Left lung (tissue), 4 donors: ENCODE measurements at regions not wholly inside any gene's neighbourhood (a gene's known extent, or its start where the extent isn't known, plus 50 kb on each side); places are given as distances from the start of the nearest gene placed in this dataset.

ENCODE experiments used
- ATAC-seq: fragments of 200-7000 bp; cut with Tn5 transposase; one replicate; pipeline ENCODE4 v1.9.1; 2020; ENCODE audit warnings: moderate library complexity
- DNase-seq, 4 donors: peaks; one replicate each; pipeline ENCODE4 v3.0.0-alpha.2; 2013 to 2020
- H3K27ac ChIP-seq, 2 donors: fragments of 200-600 bp; sonication (generic) in 1 of 2; one replicate each; pipeline versions ENCODE4 v1.5.0 to v1.8.0; 2020 to 2021
- H3K27me3 ChIP-seq, 2 donors: fragments of 200-600 bp; sonication (generic) in 1 of 2; one replicate each; pipeline versions ENCODE4 v1.5.0 to v1.8.0; 2020 to 2021
- H3K36me3 ChIP-seq, 2 donors: fragments of 200-600 bp; sonication (generic) in 1 of 2; one replicate each; pipeline versions ENCODE4 v1.5.0 to v1.8.0; 2020 to 2021
- H3K4me1 ChIP-seq, 2 donors: fragments of 200-600 bp; one replicate each; pipeline ENCODE4 v1.8.0; 2021
- H3K4me3 ChIP-seq, 2 donors: fragments of 200-600 bp; sonication (generic) in 1 of 2; one replicate each; pipeline versions ENCODE4 v1.5.0 to v1.8.0; 2020 to 2021; ENCODE audit warnings: mild to moderate bottlenecking in 1 of 2
- H3K9me3 ChIP-seq, 2 donors: fragments of 200-600 bp; sonication (generic) in 1 of 2; one replicate each; pipeline versions ENCODE4 v1.5.0 to v1.8.0; 2020 to 2021
- intact Hi-C, 2 donors: fragments of 100-400 bp; cut with DNase I; formaldehyde crosslinking; loops; one replicate each; pipeline versions ENCODE4 v1.11.2 to v1.14.2; 2022
- TF ChIP-seq, protein P1 (sequence below), 2 donors: fragments of 200-600 bp; sonication (generic) in 1 of 2; IDR thresholded peaks; one replicate each; pipeline versions ENCODE4 v1.5.0 to v1.8.0; 2021; ENCODE audit warnings: antibody characterized with exemption in 2 of 2
- donor health status: DM: no; HTN: yes; CAD: no.
- donor health status: DM: no; HTN: no; CAD: no.

DNA sequence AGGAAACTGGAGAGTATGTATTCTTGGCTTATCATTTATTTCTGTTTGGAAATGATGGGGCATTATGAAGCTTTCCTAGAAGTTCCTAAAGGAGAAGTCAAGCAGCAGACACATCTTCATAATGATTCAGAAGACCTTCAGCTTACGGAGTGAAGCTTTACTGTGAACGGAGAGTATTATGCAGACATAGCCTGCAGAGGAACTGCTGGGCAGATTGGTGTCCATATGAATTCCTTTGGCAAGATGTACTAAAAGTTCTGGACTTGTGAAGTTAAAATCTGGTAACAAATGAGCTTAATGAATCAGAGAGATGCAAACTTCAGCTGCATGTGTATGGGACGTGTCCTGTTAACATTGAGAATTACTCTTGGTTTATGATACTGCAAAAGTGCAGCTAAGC is 60.1 kb downstream of the NABP1 start:
- intact Hi-C loops, result no loop called here

DNA sequence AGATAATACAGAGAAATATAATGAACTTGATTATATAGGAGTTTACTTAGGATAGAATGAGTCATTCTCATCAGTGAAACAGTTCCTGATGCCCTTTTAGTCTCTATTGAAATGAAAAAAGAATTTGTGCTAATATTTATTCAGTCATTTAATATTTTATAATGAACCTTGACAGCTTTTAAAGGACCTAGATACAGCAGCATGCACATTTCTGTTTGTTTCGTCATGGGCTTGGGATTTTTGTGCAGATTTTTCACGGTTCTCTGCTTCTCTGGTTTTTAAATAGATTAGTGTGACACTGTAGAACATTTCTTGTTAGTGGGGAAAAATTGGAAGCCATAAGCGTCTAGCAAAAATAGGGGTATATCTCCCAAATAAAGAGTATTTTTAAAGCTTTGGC is 60.7 kb downstream of the NABP1 start:
- ATAC-seq, result peak; percentile 67
- Histone ChIP-seq H3K36me3 (no peaks in the 10 kb centered on the region), H3K4me1 (peaks cover 3 to 5% of the 10 kb centered on the region in 2 donors), H3K27me3 (no peaks in the 10 kb centered on the region), H3K27ac (no peak overlapping the region), H3K4me3 (no peak overlapping the region), H3K9me3 (no peaks in the 10 kb centered on the region)
- intact Hi-C loops, result no loop called here
- TF ChIP-seq, protein P1, sequence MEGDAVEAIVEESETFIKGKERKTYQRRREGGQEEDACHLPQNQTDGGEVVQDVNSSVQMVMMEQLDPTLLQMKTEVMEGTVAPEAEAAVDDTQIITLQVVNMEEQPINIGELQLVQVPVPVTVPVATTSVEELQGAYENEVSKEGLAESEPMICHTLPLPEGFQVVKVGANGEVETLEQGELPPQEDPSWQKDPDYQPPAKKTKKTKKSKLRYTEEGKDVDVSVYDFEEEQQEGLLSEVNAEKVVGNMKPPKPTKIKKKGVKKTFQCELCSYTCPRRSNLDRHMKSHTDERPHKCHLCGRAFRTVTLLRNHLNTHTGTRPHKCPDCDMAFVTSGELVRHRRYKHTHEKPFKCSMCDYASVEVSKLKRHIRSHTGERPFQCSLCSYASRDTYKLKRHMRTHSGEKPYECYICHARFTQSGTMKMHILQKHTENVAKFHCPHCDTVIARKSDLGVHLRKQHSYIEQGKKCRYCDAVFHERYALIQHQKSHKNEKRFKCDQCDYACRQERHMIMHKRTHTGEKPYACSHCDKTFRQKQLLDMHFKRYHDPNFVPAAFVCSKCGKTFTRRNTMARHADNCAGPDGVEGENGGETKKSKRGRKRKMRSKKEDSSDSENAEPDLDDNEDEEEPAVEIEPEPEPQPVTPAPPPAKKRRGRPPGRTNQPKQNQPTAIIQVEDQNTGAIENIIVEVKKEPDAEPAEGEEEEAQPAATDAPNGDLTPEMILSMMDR (IDR thresholded peaks at IDR 0.05), result no peak
- no peak for DNase-seq

More for the DNA sequence above, 60.1 kb downstream of the NABP1 start:
- H3K9me3 ChIP-seq, result no peaks in the 10 kb centered on the region
- H3K27ac ChIP-seq, result no peak overlapping the region
- H3K36me3 ChIP-seq, result no peaks in the 10 kb centered on the region
- H3K4me1 ChIP-seq, result peaks cover 3 to 5% of the 10 kb centered on the region in 2 donors
- DNase-seq (no peak), ATAC-seq (no peak)
- H3K4me3 ChIP-seq, result no peak overlapping the region
- TF ChIP-seq, protein P1 (IDR thresholded peaks at IDR 0.05), result no peak
- no peaks in the 10 kb centered on the region for H3K27me3 ChIP-seq

DNA sequence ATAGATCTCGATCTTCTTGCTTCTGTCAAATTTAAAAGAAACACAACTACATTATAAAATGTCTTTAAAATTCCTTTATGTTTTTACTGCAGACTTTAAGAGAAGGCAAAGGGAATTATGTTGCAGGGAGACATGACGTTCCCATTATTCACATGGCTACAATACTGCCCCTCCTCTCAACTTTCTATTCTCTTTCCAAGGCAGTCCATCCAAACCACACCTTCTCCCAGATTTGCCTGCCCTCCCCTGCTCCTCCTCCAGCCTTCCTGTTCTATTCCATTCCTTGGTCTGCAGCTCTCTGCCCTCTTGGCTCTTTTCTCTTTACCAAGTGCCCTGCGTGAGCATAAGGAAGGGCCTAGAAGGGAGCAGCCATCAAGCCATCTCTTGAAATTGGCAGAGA is 61.3 kb downstream of the NABP1 start:
- Histone ChIP-seq H3K4me3 (no peak overlapping the region), H3K36me3 (no peaks in the 10 kb centered on the region), H3K4me1 (peaks cover 3 to 5% of the 10 kb centered on the region in 2 donors), H3K9me3 (no peaks in the 10 kb centered on the region), H3K27ac (no peak overlapping the region), H3K27me3 (no peaks in the 10 kb centered on the region)
- TF ChIP-seq, protein P1 (IDR thresholded peaks at IDR 0.05), result no peak
- DNase-seq, result no peak
- ATAC-seq, result peak; percentile 36
- intact Hi-C loops, result no loop called here

DNA sequence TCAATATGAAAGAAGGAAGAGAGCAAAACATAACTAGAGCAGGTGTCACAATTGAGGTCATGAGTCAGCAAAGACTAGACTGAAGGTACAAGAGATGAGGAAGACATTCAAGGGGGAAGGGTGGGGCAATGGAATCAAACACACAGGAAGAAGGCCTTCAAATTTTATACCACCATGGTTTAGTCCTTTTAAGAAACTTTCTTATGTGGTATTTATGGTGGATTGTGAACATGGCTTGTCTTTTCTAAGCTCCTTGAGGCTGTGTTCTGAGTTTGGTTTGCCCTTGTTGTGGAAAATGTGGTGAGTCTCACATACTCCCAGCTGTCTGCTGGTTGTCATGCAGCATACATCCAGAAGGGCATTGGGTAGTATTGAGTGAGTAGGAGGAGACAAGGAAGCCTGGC is 62.1 kb downstream of the NABP1 start:
- TF ChIP-seq, protein P1 (IDR thresholded peaks at IDR 0.05), result no peak
- intact Hi-C loops, result no loop called here
- no peaks in the 10 kb centered on the region for H3K36me3 ChIP-seq
- no peak overlapping the region for H3K27ac ChIP-seq
- no peaks in the 10 kb centered on the region for H3K27me3 ChIP-seq
- ATAC-seq (peak; percentile 22), DNase-seq (no peak)
- no peak overlapping the region for H3K4me3 ChIP-seq
- H3K9me3 ChIP-seq, result no peaks in the 10 kb centered on the region
- peaks cover 3 to 5% of the 10 kb centered on the region in 2 donors for H3K4me1 ChIP-seq

GRCh38 chr2:191740759-191741158 is 62.8 kb downstream of the NABP1 start:
- H3K4me1 ChIP-seq, result peaks cover 3 to 5% of the 10 kb centered on the region in 2 donors
- no peak overlapping the region for H3K27ac ChIP-seq
- no peak for ATAC-seq
- H3K27me3 ChIP-seq, result no peaks in the 10 kb centered on the region
- no peaks in the 10 kb centered on the region for H3K36me3 ChIP-seq
- no peaks in the 10 kb centered on the region for H3K9me3 ChIP-seq
- DNase-seq, result no peak
- no peak overlapping the region for H3K4me3 ChIP-seq
- TF ChIP-seq, protein P1 (IDR thresholded peaks at IDR 0.05), result no peak
- intact Hi-C loops, result no loop called here
